HEK293T (cell line): ENCODE measurements at regions not wholly inside any gene's neighbourhood (a gene's known extent, or its start where the extent isn't known, plus 50 kb on each side); places are given as distances from the start of the nearest gene placed in this dataset.

ENCODE experiments used
- CTCF ChIA-PET: fragments of 350-600 bp; formaldehyde crosslinking; extraction: SDS; loops from one replicate; lab custom pipeline; 2021; ENCODE audit warnings: antibody characterized with exemption, inconsistent platforms; lab: Yijun Ruan, JAX
- POLR2A ChIA-PET: fragments of 350-600 bp; formaldehyde crosslinking; extraction: SDS; loops from one replicate; lab custom pipeline; 2020; ENCODE audit warnings: antibody characterized with exemption, inconsistent platforms; lab: Yijun Ruan, JAX
- DNase-seq: peaks from one replicate; pipeline ENCODE4 v3.0.0; 2012; ENCODE audit warnings: mixed read lengths; ENCODE audit errors: extremely low spot score
- ARNT ChIP-seq: fragments of 450-650 bp; IDR thresholded peaks from 2 replicates; pipeline ENCODE4 v1.6.1; 2017; ENCODE audit warnings: mild to moderate bottlenecking
- BHLHE40 ChIP-seq: fragments of 450-650 bp; IDR thresholded peaks from 2 replicates; pipeline ENCODE4 v1.6.1; 2016; ENCODE audit warnings: mild to moderate bottlenecking, moderate library complexity, borderline replicate concordance
- CTBP1 ChIP-seq: fragments of 450-650 bp; IDR thresholded peaks from 2 replicates; pipeline ENCODE4 v1.6.1; 2016; ENCODE audit warnings: borderline replicate concordance
- ELF4 ChIP-seq: fragments of 450-650 bp; IDR thresholded peaks from 2 replicates; pipeline ENCODE4 v1.6.1; 2017; ENCODE audit warnings: antibody characterized with exemption
- FOXA1 ChIP-seq: fragments of 450-650 bp; IDR thresholded peaks from 2 replicates; pipeline ENCODE4 v1.6.1; 2016; ENCODE audit warnings: mild to moderate bottlenecking
- FOXK2 ChIP-seq: fragments of 450-650 bp; IDR thresholded peaks from 2 replicates; pipeline ENCODE4 v1.6.1; 2016; ENCODE audit warnings: mild to moderate bottlenecking
- FOXM1 ChIP-seq: fragments of 450-650 bp; IDR thresholded peaks from 2 replicates; pipeline ENCODE4 v1.6.1; 2017; ENCODE audit warnings: mild to moderate bottlenecking, borderline replicate concordance
- HDGF ChIP-seq: fragments of 450-650 bp; IDR thresholded peaks from 2 replicates; pipeline ENCODE4 v1.6.1; 2017; ENCODE audit warnings: antibody characterized with exemption, borderline replicate concordance
- L3MBTL2 ChIP-seq: fragments of 450-650 bp; conservative IDR thresholded peaks from 2 replicates; pipeline ENCODE4 v1.6.1; 2016; ENCODE audit warnings: mild to moderate bottlenecking
- LEF1 ChIP-seq: fragments of 450-650 bp; IDR thresholded peaks from 2 replicates; pipeline ENCODE4 v1.6.1; 2017; ENCODE audit warnings: mild to moderate bottlenecking, borderline replicate concordance
- NFRKB ChIP-seq: fragments of 450-650 bp; IDR thresholded peaks from 2 replicates; pipeline ENCODE4 v1.6.1; 2016; ENCODE audit warnings: mild to moderate bottlenecking, moderate library complexity
- SP1 ChIP-seq: fragments of 450-650 bp; IDR thresholded peaks from 2 replicates; pipeline ENCODE4 v1.6.1; 2017
- SUZ12 ChIP-seq: fragments of 450-650 bp; IDR thresholded peaks from 2 replicates; pipeline ENCODE4 v1.6.1; 2016; ENCODE audit warnings: mild to moderate bottlenecking
- TARDBP ChIP-seq: fragments of 450-650 bp; IDR thresholded peaks from 2 replicates; pipeline ENCODE4 v1.6.1; 2016
- ZNF384 ChIP-seq: fragments of 450-650 bp; IDR thresholded peaks from 2 replicates; pipeline ENCODE4 v1.6.1; 2016
- TF ChIP-seq, protein P1 (sequence below): fragments of 450-650 bp; IDR thresholded peaks from 2 replicates; pipeline ENCODE4 v1.6.1; 2016

- POLR2A ChIA-PET = no interaction called here
- CTCF ChIA-PET = no interaction called here
- DNase-seq = no peak
Measured at GRCh38 chr16:61324044-61324443, 712.2 kb downstream of the CDH8 start.

DNA sequence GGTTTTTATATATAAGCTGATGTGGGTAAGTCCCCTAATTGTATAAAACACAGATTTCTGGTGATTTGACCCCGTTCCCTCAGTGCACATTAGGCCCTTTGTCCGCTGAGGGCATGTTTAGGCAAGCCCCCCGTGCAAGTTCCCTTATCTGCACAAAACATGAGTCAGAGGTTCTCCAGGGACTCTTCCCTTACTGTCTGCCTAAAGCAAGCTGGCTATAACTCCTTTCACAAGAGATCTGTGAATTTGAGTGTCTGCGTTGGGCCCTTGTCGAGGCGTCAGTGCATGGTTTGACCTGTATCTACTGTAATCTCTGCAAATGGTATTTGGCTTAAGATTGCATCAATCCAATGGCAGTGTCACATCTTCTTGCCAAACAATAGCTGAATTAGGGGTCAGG, 712.8 kb downstream of the CDH8 start:
- POLR2A ChIA-PET = no interaction called here
- TF ChIP-seq HDGF = no peak
- TF ChIP-seq BHLHE40 = no peak
- no peak for TF ChIP-seq LEF1
- TF ChIP-seq CTBP1 = no peak
- no peak for TF ChIP-seq TARDBP
- TF ChIP-seq, protein P1, sequence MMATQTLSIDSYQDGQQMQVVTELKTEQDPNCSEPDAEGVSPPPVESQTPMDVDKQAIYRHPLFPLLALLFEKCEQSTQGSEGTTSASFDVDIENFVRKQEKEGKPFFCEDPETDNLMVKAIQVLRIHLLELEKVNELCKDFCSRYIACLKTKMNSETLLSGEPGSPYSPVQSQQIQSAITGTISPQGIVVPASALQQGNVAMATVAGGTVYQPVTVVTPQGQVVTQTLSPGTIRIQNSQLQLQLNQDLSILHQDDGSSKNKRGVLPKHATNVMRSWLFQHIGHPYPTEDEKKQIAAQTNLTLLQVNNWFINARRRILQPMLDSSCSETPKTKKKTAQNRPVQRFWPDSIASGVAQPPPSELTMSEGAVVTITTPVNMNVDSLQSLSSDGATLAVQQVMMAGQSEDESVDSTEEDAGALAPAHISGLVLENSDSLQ = no peak
- no peak for TF ChIP-seq FOXM1
- TF ChIP-seq ELF4 = no peak
- no peak for DNase-seq
- CTCF ChIA-PET = interaction anchor here (0.6 kb wide), 1 partner anchor 144 kb away, joined by 3 read pairs; no protein-coding TSS in a partner anchor

More at GRCh38 chr16:61324044-61324443, 712.2 kb downstream of the CDH8 start:
- TF ChIP-seq ELF4 = no peak
- TF ChIP-seq TARDBP = no peak
- no peak for TF ChIP-seq FOXA1
- TF ChIP-seq CTBP1 = no peak

DNA sequence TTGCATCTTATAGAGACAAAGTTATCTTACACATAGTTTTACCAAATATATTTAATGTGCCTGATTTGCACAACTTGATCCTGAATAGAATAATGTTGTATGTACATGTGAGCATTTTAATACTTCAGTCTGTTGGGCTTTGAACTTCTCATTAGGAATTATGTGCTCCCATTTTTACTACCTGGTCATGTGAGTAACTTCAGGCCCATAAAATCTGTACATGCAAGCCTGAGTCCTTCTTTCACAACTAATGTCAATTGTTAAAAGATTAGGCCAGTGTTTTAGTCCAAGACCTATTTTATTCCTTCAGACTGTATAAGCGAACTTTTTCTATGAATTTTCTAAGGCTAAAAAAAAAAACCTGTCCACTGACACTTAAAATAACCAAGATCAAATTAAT, 715.4 kb downstream of the CDH8 start:
- CTCF ChIA-PET = no interaction called here
- no peak for DNase-seq
- POLR2A ChIA-PET = no interaction called here
- TF ChIP-seq HDGF (no peak), FOXM1 (no peak)

DNA sequence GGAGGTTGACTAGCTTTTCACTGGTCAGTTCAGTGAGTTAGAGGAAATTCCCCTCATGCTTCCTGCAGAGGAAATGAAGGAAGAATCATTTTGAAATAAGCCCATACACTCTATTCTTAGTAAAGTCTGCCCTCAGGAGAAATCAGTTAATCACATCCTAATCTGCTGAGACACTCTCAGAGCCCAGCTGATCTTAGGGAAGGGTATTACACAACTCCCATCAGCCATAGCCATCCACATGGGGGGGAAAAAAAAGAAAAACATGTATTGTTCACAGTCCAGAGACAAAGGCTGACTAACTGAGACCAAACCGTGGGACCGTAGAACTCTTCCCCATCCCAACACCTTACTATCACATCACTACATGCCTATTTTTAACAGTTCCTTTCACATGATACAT, 722.3 kb downstream of the CDH8 start:
- DNase-seq = no peak
- TF ChIP-seq ARNT (no peak), FOXA1 (no peak), L3MBTL2 (no peak), NFRKB (no peak), CTBP1 (no peak), LEF1 (no peak), SUZ12 (no peak), HDGF (no peak), SP1 (no peak), ELF4 (no peak), FOXK2 (no peak), BHLHE40 (no peak), ZNF384 (no peak), TARDBP (no peak), FOXM1 (no peak)
- TF ChIP-seq, protein P1 = no peak
- POLR2A ChIA-PET = no interaction called here
- CTCF ChIA-PET = no interaction called here

- POLR2A ChIA-PET = no interaction called here
Measured at GRCh38 chr16:61309386-61309785, 726.9 kb downstream of the CDH8 start.

DNA sequence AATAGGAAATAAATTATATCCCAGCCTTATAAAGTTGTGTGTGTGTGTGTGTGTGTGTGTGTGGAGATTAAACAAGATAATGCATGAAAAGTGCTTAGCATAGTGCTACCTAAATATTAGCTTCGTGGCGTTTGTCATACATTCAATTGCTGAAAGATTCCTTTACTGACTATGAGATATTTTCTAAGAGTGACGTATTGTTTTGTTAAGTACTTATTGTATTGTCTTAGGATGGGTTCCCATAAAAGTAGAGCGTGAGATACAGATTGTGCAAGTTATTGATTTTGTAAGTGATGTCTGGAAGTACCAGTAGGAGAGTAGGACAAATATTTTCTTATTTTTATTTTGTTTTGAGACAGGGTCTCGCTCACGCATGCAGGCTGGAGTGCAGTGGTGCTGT, 730.0 kb downstream of the CDH8 start:
- ChIA-PET CTCF (no interaction called here), POLR2A (no interaction called here)
- no peak for TF ChIP-seq SUZ12
- TF ChIP-seq ZNF384 = no peak
- no peak for TF ChIP-seq NFRKB
- no peak for TF ChIP-seq ELF4
- no peak for TF ChIP-seq BHLHE40
- TF ChIP-seq ARNT = no peak
- TF ChIP-seq CTBP1 = no peak
- TF ChIP-seq SP1 = no peak
- no peak for TF ChIP-seq L3MBTL2
- TF ChIP-seq HDGF = no peak
- TF ChIP-seq LEF1 = no peak
- no peak for TF ChIP-seq FOXK2
- TF ChIP-seq FOXM1 = no peak
- TF ChIP-seq TARDBP = no peak
- no peak for DNase-seq

More at GRCh38 chr16:61309386-61309785, 726.9 kb downstream of the CDH8 start:
- no peak for TF ChIP-seq SUZ12
- TF ChIP-seq HDGF = no peak
- no peak for TF ChIP-seq TARDBP
- no peak for TF ChIP-seq FOXK2
- no peak for TF ChIP-seq SP1
- no peak for TF ChIP-seq BHLHE40
- no peak for TF ChIP-seq L3MBTL2
- TF ChIP-seq ELF4 = no peak
- TF ChIP-seq CTBP1 = no peak
- TF ChIP-seq ZNF384 = no peak
- no peak for DNase-seq
- CTCF ChIA-PET = no interaction called here

DNA sequence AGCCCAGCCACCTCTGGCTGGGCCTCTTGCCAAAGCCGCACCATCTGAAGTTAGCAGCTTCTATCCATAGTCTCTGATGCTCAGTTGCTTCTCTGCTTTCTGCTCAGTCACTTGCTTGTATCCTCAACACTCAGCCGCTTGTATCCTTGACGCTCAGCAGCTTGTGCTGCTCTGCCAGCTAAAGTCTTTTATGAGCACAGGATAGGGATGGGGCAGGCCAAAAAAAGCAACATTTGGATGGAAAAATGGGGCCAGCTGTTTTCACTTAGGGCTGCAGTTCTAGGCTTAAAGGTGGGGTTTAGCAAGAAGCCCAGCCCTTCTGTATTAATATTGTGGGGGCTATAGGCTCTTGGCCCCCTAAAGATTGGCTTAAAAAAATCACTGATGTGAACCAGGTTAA, 739.4 kb downstream of the CDH8 start:
- DNase-seq = no peak
- CTCF ChIA-PET = no interaction called here
- POLR2A ChIA-PET = no interaction called here
- TF ChIP-seq SUZ12 (no peak), FOXK2 (no peak), ARNT (no peak)
